ENCODE measurements at regions not wholly inside any gene's neighbourhood (a gene's known extent, or its start where the extent isn't known, plus 50 kb on each side); places are given as distances from the start of the nearest gene placed in this dataset.
A peak's percentile ranks its signal among the peaks of the same experiment; 100 is the strongest.

GRCh38 chrX:43552703-43553102, 103.4 kb upstream of the MAOA start:
- DNase-seq (ENCODE audit: insufficient read length, low spot score) (no peak), FAIRE-seq (no peak)
- no peak for TF ChIP-seq CTCF (IDR thresholded peaks at IDR 0.05; ENCODE audit: insufficient read depth, missing control alignments)

GRCh38 chrX:43553257-43553656, 102.8 kb upstream of the MAOA start:
- DNase-seq (ENCODE audit: insufficient read length, low spot score) (no peak), FAIRE-seq (no peak)
- TF ChIP-seq CTCF (IDR thresholded peaks at IDR 0.05; ENCODE audit: insufficient read depth, missing control alignments) = no peak

- no peak for DNase-seq (ENCODE audit: insufficient read length, low spot score)
- TF ChIP-seq CTCF (IDR thresholded peaks at IDR 0.05; ENCODE audit: insufficient read depth, missing control alignments) = no peak
- FAIRE-seq = no peak
Measured at GRCh38 chrX:43556207-43556606, 99.9 kb upstream of the MAOA start.

GRCh38 chrX:43557792-43558191, 98.3 kb upstream of the MAOA start:
- DNase-seq (ENCODE audit: insufficient read length, low spot score) = no peak
- no peak for FAIRE-seq
- peak; percentile 66 for TF ChIP-seq CTCF (IDR thresholded peaks at IDR 0.05; ENCODE audit: insufficient read depth, missing control alignments)

- TF ChIP-seq CTCF (IDR thresholded peaks at IDR 0.05; ENCODE audit: insufficient read depth, missing control alignments) = peak; percentile 59
- FAIRE-seq (peak; percentile 53), DNase-seq (ENCODE audit: insufficient read length, low spot score) (no peak)
Measured at GRCh38 chrX:43559644-43560043, 96.5 kb upstream of the MAOA start.

- DNase-seq (ENCODE audit: insufficient read length, low spot score) (no peak), FAIRE-seq (peak; percentile 72)
- no peak for TF ChIP-seq CTCF (IDR thresholded peaks at IDR 0.05; ENCODE audit: insufficient read depth, missing control alignments)
Measured at GRCh38 chrX:43560247-43560946, 95.7 kb upstream of the MAOA start.

- FAIRE-seq (no peak), DNase-seq (ENCODE audit: insufficient read length, low spot score) (no peak)
- TF ChIP-seq CTCF (IDR thresholded peaks at IDR 0.05; ENCODE audit: insufficient read depth, missing control alignments) = no peak
Measured at GRCh38 chrX:43562372-43562771, 93.7 kb upstream of the MAOA start.

Measured in D721Med (cell line).